WERI-Rb-1 (cell line): ENCODE measurements at regions not wholly inside any gene's neighbourhood (a gene's known extent, or its start where the extent isn't known, plus 50 kb on each side); places are given as distances from the start of the nearest gene placed in this dataset.
"Not testable (repeated sequence)": the region's sequence is repeated elsewhere in the genome, so short reads cannot be mapped to it uniquely, and the experiment has no call there.

ENCODE experiments used
- DNase-seq: peaks from one replicate; pipeline ENCODE4 v3.0.0-alpha.2; 2020
- H3K27ac ChIP-seq: fragments of 250-450 bp; sonication (Bioruptor Pico); 2 replicates; pipeline ENCODE4 v1.5.1; 2020; ENCODE audit warnings: mild to moderate bottlenecking, moderate library complexity
- H3K27me3 ChIP-seq: fragments of 250-450 bp; sonication (Bioruptor Pico); 2 replicates; pipeline ENCODE4 v1.5.1; 2021; ENCODE audit warnings: mild to moderate bottlenecking, low read depth, moderate library complexity; ENCODE audit not compliant: insufficient read depth, severe bottlenecking
- H3K36me3 ChIP-seq: fragments of 250-450 bp; sonication (Bioruptor Pico); 2 replicates; pipeline ENCODE4 v1.5.1; 2020; ENCODE audit warnings: mild to moderate bottlenecking, moderate library complexity
- H3K4me3 ChIP-seq: 2 replicates; pipeline ENCODE4 v1.5.1; 2011; ENCODE audit warnings: low read depth, mild to moderate bottlenecking, control low read depth, low read length
- H3K9me3 ChIP-seq: fragments of 250-450 bp; sonication (Bioruptor Pico); 2 replicates; pipeline ENCODE4 v1.5.1; 2021; ENCODE audit warnings: mild to moderate bottlenecking, moderate library complexity; ENCODE audit not compliant: severe bottlenecking
- TF ChIP-seq, protein P1 (sequence below): IDR thresholded peaks from 2 replicates; pipeline ENCODE4 v1.5.1; 2011; ENCODE audit warnings: low read depth, mild to moderate bottlenecking, control low read depth, inconsistent platforms, low read length

DNA sequence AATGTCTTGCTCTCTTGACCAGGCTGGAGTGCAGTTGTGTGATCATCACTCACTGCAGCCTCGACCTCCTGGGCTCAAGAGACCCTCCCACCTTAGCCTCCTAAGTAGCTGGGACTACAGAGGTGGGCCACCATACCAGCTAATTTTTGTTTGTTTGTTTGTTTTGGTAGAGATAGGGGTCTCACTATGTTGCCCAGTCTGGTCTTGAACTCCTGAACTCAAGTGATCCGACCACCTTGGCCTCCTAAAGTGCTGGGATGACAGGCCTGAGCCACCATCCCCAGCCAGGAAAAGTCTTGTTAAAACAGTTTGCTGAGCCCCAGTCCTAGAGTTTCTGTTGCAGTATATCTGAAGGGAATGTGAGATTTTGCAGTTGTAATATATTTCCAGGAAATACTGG lies 83.9 kb downstream of the SKIDA1 start:
- no peak overlapping the region for H3K4me3 ChIP-seq
- H3K27me3 ChIP-seq, result no peaks in the 10 kb centered on the region
- DNase-seq, result no peak
- H3K9me3 ChIP-seq, result no peaks in the 10 kb centered on the region
- TF ChIP-seq, protein P1, sequence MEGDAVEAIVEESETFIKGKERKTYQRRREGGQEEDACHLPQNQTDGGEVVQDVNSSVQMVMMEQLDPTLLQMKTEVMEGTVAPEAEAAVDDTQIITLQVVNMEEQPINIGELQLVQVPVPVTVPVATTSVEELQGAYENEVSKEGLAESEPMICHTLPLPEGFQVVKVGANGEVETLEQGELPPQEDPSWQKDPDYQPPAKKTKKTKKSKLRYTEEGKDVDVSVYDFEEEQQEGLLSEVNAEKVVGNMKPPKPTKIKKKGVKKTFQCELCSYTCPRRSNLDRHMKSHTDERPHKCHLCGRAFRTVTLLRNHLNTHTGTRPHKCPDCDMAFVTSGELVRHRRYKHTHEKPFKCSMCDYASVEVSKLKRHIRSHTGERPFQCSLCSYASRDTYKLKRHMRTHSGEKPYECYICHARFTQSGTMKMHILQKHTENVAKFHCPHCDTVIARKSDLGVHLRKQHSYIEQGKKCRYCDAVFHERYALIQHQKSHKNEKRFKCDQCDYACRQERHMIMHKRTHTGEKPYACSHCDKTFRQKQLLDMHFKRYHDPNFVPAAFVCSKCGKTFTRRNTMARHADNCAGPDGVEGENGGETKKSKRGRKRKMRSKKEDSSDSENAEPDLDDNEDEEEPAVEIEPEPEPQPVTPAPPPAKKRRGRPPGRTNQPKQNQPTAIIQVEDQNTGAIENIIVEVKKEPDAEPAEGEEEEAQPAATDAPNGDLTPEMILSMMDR, result no peak
- no peaks in the 10 kb centered on the region for H3K36me3 ChIP-seq
- no peak overlapping the region for H3K27ac ChIP-seq

DNA sequence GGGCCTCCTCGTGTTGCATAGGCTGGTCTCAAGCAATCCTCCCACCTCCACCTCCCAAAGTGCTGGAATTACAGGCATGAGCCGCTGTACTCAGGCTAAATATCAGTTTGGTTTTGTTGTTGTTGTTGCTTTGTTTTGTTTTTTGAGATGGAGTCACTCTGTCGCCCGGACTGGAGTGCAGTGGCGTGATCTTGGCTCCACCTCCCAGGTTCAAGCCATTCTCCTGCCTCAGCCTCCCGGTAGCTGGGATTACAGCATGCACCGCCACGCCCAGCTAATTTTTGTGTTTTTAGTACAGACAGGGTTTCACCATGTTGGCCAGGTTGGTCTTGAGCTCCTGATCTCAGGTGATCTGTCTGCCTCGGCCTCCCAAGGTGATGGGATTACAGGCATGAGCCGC lies 86.6 kb downstream of the SKIDA1 start:
- DNase-seq, H3K9me3 ChIP-seq, H3K27ac ChIP-seq, H3K4me3 ChIP-seq, H3K36me3 ChIP-seq, H3K27me3 ChIP-seq: not testable (repeated sequence)

DNA sequence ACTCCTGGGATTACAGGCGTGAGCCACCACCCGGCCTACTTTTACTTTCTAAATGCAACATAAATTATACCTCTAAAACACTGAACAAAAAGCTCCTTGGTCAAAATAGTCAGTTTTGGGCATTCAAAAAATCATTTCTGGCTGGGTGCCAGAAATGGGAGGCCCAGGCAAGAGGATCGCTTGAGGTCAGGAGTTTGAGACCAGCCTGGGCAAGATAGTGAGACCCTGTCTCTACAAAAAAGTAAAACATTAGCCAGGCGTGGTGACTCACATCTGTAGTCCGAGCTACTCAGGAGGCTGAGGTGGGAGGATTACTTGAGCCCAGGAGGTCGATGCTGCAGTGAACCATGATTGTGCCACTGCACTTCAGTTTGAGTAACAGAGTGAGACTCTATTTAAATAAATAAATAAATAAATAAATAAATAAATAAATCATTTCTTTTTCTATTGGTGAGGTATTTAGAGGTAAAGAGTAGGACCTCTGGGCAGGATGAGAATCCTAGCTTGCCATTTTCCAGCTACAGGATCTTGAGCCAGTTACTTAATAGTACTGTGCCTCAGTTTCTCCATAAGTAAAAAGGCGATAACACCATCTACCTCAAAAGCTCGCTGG lies 87.6 kb downstream of the SKIDA1 start:
- H3K9me3 ChIP-seq, result no peaks in the 10 kb centered on the region
- no peaks in the 10 kb centered on the region for H3K36me3 ChIP-seq
- no peak for DNase-seq
- H3K27ac ChIP-seq, result no peak overlapping the region
- H3K27me3 ChIP-seq, result no peaks in the 10 kb centered on the region
- H3K4me3 ChIP-seq, result no peak overlapping the region
- TF ChIP-seq, protein P1, result no peak

DNA sequence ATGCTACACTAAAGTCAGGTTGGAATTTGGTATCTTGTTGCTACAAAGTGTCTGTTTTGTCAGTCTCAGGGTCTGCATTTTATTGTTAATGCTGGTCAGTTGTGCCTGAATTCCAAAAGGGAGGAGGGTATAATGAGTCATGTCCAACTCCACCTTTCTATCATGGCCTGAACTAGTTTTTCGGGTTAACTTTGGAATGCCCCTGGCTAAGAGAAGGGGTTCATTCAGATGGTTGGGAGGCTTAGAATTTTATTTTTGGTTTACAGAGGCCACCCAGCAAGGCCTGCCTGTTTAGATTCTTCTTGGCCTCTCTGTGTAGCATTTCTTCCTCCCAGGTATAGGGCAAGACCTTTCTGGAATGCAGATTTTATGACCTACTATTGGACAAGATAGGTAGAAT lies 93.2 kb downstream of the SKIDA1 start:
- no peaks in the 10 kb centered on the region for H3K27me3 ChIP-seq
- no peaks in the 10 kb centered on the region for H3K36me3 ChIP-seq
- TF ChIP-seq, protein P1, result no peak
- H3K4me3 ChIP-seq, result no peak overlapping the region
- H3K27ac ChIP-seq, result no peak overlapping the region
- no peaks in the 10 kb centered on the region for H3K9me3 ChIP-seq
- no peak for DNase-seq

DNA sequence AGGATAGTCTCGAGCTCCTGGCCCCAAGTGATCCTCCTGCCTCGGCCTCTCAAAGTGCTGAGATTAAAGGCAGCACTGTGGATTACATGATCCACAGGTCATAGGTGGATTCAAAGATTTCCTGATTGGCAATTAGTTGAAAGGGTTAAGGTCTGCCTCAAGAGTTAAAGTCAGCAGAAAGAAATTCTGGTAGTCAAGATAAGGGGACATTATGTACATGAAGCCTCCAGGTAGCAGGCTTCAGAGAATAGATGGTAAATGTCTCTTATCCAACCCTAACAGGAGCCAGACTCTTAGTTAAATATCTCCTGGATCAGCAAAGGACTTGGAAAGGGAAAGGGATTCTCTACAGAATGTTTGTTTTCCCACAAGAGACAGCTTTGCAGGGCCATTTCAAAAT lies 93.7 kb downstream of the SKIDA1 start:
- H3K27ac ChIP-seq, result no peak overlapping the region
- no peaks in the 10 kb centered on the region for H3K9me3 ChIP-seq
- no peaks in the 10 kb centered on the region for H3K36me3 ChIP-seq
- no peaks in the 10 kb centered on the region for H3K27me3 ChIP-seq
- DNase-seq, result no peak
- TF ChIP-seq, protein P1, result no peak
- H3K4me3 ChIP-seq, result no peak overlapping the region

DNA sequence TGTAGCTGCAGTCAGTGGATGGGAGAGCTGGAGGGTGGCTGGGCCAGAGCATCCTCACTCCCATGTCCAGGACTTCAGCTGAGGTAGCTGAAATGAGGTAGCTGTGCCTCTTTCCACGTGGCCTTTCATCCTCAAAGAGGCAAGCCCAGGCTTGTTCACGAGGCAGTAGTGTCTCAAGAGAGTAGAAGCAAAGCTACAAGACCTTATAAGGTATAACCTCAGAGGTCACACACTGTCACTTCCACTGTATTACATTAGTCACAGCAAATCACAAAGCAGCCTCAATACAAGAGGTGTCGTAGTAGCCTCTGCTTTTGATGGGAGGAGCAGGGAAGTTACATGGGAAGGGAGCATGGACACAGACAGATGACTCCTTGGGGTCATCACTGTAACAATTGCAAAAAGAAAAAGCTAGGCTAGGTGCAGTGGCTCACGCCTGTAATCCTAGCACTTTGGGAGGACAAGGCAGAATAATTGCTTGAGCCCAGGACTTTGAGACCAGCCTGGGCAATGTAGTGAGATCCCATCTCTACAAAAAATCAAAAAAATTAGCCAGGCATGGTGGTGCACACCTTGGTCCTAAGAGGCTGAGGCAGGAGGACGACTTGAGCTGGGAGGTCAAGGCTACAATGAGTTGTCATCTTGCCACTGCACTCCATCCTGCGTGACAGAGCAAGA lies 97.5 kb downstream of the SKIDA1 start:
- DNase-seq, result no peak
- Histone ChIP-seq H3K4me3 (no peak overlapping the region), H3K27me3 (no peaks in the 10 kb centered on the region), H3K27ac (no peak overlapping the region), H3K36me3 (no peaks in the 10 kb centered on the region), H3K9me3 (no peaks in the 10 kb centered on the region)
- TF ChIP-seq, protein P1, result no peak
